Kidney (tissue), 13 donors: ENCODE measurements at regions not wholly inside any gene's neighbourhood (a gene's known extent, or its start where the extent isn't known, plus 50 kb on each side); places are given as distances from the start of the nearest gene placed in this dataset.

Experiments used
- DNase-seq, 5 donors: peaks; one replicate each; pipeline ENCODE4 v3.0.0-alpha.2; 2013 to 2020
- FAIRE-seq: peaks from 2 replicates; lab custom pipeline; 2012; peaks lifted over from hg19 to GRCh38; lab: Jason Lieb, UNC
- H3K27ac ChIP-seq, 2 donors: one replicate each; pipeline ENCODE4 v1.7.0; 2013; ENCODE audit warnings: low read depth in 2 of 2, low read length in 2 of 2, inconsistent platforms in 1 of 2
- H3K27me3 ChIP-seq: one replicate; pipeline ENCODE4 v1.7.1; 2013; ENCODE audit warnings: low read length, inconsistent platforms; ENCODE audit not compliant: control insufficient read depth, insufficient read depth
- H3K36me3 ChIP-seq, 3 donors: one replicate each; pipeline versions ENCODE4 v1.7.0 to v1.7.1; 2013; ENCODE audit warnings: low read length in 3 of 3, control low read depth in 1 of 3, inconsistent platforms in 1 of 3; ENCODE audit not compliant: insufficient read depth in 3 of 3, control insufficient read depth in 2 of 3
- H3K4me1 ChIP-seq, 3 donors: one replicate each; pipeline versions ENCODE4 v1.7.0 to v1.7.1; 2013; ENCODE audit warnings: low read length in 3 of 3, inconsistent platforms in 1 of 3, low read depth in 1 of 3; ENCODE audit not compliant: control insufficient read depth in 2 of 3, insufficient read depth in 2 of 3
- H3K4me3 ChIP-seq, 3 donors: one replicate each; pipeline versions ENCODE4 v1.7.0 to v1.8.1; 2013; ENCODE audit warnings: low read length in 3 of 3, control low read depth in 1 of 3, inconsistent platforms in 1 of 3
- H3K9ac ChIP-seq, 3 donors: one replicate each; pipeline versions ENCODE4 v1.7.0 to v1.7.1; 2013; ENCODE audit warnings: low read length in 3 of 3, control low read depth in 1 of 3, inconsistent platforms in 1 of 3
- H3K9me3 ChIP-seq, 3 donors: one replicate each; pipeline versions ENCODE4 v1.7.0 to v1.7.1; 2013; ENCODE audit warnings: low read length in 3 of 3, control low read depth in 1 of 3, inconsistent platforms in 1 of 3; ENCODE audit not compliant: control insufficient read depth in 2 of 3, insufficient read depth in 1 of 3
- intact Hi-C: fragments of 100-400 bp; cut with DNase I; formaldehyde crosslinking; loops from one replicate; pipeline ENCODE4 v1.11.1; 2022
- TF ChIP-seq, protein P1 (sequence below): IDR thresholded peaks from 3 replicates; pipeline ENCODE4 v1.5.1; 2012; ENCODE audit warnings: mild to moderate bottlenecking, moderate library complexity, borderline replicate concordance; ENCODE audit not compliant: insufficient read depth; ENCODE audit errors: extremely low read depth
- donor health status: control.
- donor health status: control.
- donor health status: control.
- donor health status: control.
- donor health status: control.
- donor health status: DM: yes; HTN: yes; CAD: no.
- donor health status: Normal renal cell carcinoma (clear cell type).

- Histone ChIP-seq H3K4me3 (peak overlapping the region in 1 of 3 donors; percentile 29), H3K36me3 (no peaks in the 10 kb centered on the region), H3K4me1 (no peaks in the 10 kb centered on the region), H3K9me3 (no peaks in the 10 kb centered on the region), H3K27ac (no peak overlapping the region), H3K27me3 (no peaks in the 10 kb centered on the region), H3K9ac (no peak overlapping the region)
- intact Hi-C loops = no loop called here
- FAIRE-seq (no peak), DNase-seq (peak in 4 of 5 donors; percentile 37 to 62 (median 53))
- TF ChIP-seq, protein P1, sequence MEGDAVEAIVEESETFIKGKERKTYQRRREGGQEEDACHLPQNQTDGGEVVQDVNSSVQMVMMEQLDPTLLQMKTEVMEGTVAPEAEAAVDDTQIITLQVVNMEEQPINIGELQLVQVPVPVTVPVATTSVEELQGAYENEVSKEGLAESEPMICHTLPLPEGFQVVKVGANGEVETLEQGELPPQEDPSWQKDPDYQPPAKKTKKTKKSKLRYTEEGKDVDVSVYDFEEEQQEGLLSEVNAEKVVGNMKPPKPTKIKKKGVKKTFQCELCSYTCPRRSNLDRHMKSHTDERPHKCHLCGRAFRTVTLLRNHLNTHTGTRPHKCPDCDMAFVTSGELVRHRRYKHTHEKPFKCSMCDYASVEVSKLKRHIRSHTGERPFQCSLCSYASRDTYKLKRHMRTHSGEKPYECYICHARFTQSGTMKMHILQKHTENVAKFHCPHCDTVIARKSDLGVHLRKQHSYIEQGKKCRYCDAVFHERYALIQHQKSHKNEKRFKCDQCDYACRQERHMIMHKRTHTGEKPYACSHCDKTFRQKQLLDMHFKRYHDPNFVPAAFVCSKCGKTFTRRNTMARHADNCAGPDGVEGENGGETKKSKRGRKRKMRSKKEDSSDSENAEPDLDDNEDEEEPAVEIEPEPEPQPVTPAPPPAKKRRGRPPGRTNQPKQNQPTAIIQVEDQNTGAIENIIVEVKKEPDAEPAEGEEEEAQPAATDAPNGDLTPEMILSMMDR = no peak
Observed at GRCh38 chr18:55998071-55998522, 410.1 kb upstream of the TCF4 start.

DNA sequence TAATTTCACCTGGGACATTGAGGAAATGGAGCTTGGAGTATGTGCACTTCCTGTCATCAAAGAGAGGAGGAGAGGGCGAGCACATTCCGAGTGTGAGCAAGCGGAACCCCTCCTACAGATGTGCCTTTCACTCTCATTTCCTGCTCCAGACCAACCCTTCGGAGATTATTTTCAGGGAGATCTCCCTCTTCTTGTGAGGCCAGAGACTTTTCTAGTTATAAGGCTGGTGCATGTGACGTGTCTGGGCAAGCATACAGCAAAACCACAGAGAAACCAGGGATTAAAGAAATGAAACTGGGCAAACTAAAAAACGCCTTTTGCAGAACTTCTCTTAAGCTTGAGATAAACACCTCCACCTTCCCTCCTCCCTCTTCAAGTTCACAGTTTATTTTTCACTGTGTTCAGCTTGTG, 409.2 kb upstream of the TCF4 start:
- no peak overlapping the region for H3K27ac ChIP-seq
- no peaks in the 10 kb centered on the region for H3K9me3 ChIP-seq
- H3K27me3 ChIP-seq = no peaks in the 10 kb centered on the region
- H3K4me3 ChIP-seq = no peak overlapping the region
- no peak overlapping the region for H3K9ac ChIP-seq
- no peak for FAIRE-seq
- H3K36me3 ChIP-seq = no peaks in the 10 kb centered on the region
- TF ChIP-seq, protein P1 = no peak
- DNase-seq = peak in 2 of 5 donors; percentile 49 to 53
- H3K4me1 ChIP-seq = no peaks in the 10 kb centered on the region
- intact Hi-C loops = no loop called here

DNA sequence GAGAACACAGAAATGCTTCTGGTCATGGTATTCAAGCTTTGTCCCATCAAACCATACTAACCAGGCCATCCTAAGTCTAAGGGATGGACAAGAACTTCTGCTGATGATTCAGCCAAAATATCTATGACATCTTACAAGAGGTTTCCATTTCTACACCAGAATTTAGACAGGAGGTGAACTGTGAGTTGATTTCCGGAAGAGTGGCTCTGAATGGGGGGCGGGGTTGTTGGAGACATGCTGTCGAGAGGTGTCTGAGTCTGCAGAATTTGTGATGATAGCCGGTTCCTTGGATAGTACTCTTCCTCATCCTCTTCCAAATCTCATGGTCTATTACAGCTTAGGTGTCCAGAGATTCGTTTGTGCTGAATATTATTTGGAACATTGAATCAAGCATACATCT, 408.7 kb upstream of the TCF4 start:
- intact Hi-C loops = no loop called here
- Histone ChIP-seq H3K27ac (no peak overlapping the region), H3K9ac (no peak overlapping the region), H3K4me3 (no peak overlapping the region), H3K9me3 (no peaks in the 10 kb centered on the region), H3K36me3 (no peaks in the 10 kb centered on the region), H3K4me1 (no peaks in the 10 kb centered on the region), H3K27me3 (no peaks in the 10 kb centered on the region)
- TF ChIP-seq, protein P1 = no peak
- no peak for DNase-seq
- no peak for FAIRE-seq

DNA sequence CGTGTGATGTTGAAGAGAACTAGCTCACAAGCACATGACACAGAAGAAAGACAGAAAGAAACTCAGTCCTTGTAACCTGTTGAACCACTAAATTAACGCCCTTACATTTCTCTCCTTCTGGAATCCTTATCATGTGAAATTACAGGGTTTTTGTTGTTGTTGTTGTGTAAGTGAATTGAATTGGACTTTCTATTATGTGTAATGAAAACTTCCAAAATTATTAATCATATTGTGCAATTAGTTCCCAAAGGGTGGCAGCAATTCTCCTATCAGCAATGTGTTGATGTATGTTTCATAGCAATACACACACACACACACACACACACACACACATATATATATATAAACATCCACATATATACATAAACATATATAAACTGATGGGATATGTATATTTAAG, 402.2 kb upstream of the TCF4 start:
- H3K9me3 ChIP-seq = peaks cover 0 to 3% (median 0%) of the 10 kb centered on the region in 3 donors
- DNase-seq = no peak
- TF ChIP-seq, protein P1 = no peak
- intact Hi-C loops = no loop called here
- no peak overlapping the region for H3K27ac ChIP-seq
- no peak overlapping the region for H3K9ac ChIP-seq
- no peaks in the 10 kb centered on the region for H3K4me1 ChIP-seq
- H3K36me3 ChIP-seq = no peaks in the 10 kb centered on the region
- no peak for FAIRE-seq
- no peaks in the 10 kb centered on the region for H3K27me3 ChIP-seq
- no peak overlapping the region for H3K4me3 ChIP-seq
